GM21528 (cell line): ENCODE measurements at regions not wholly inside any gene's neighbourhood (a gene's known extent, or its start where the extent isn't known, plus 50 kb on each side); places are given as distances from the start of the nearest gene placed in this dataset.

Experiments used
- ATAC-seq: cut with Tn5 transposase; IDR thresholded peaks from one replicate; pipeline ENCODE4 v1.9.1; 2021; ENCODE audit warnings: mild to moderate bottlenecking, moderate library complexity; ENCODE audit not compliant: unreplicated experiment, low FRiP score

DNA sequence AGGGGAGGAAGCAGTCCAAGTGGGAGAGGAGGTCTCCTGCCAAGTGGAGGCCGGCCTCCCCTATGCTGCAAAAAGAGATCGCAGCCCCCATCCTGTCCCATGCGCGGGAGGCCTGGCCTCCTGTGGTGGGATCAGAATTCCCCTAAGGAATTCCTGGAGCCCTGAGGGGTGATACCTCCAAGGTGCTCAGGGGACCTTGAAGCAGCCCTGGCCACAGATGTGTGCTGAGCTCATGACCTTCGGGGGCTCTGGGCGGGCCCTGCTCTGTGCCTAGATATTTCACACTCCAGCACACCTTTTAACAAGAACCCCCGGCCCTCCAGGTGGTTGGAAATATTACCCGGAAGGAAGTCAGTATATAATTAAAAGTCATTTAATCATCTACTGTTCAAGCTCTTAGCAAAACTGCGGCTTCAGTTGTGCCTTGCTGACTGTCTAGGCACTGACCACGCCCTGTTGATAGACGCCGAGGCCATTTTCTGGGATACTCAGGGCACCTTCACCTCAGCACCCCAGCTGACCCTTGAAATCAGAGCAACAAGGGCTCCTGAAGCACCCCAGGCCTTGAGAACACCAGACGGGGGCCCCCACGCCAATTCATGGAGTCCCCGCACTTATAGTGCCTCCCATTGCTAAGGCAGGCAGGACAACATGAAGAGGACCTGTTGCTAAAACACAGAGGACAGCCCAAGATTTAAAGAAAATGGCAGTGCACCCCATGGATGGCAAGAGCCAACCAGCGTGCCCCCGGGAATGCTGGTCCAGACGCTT, 119.1 kb downstream of the NDUFA10 start:
- ATAC-seq: no peak

DNA sequence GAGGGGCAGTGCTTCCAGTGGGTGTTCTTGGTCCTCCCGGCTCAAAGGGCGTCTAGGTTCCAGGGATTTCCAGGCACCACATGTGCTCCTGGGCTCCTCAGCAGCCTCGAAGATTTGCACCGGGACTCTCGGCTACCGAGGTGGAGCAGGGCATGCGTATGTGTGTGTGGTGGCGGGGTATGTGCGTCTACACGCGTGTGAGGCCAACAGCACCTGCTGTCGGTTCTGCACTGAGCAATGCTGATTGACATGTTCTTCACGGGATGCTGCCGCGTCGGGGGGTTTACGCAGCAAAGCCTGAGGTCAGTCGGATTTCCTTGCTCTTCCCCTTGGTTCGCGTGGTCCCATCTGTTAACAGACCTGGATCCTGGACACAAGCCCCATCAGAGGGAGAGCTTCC, 119.8 kb downstream of the NDUFA10 start:
- no peak for ATAC-seq

GRCh38 chr2:239904496-239904895, 120.6 kb downstream of the NDUFA10 start:
- ATAC-seq: no peak

GRCh38 chr2:239903803-239904202, 121.3 kb downstream of the NDUFA10 start:
- ATAC-seq: no peak

DNA sequence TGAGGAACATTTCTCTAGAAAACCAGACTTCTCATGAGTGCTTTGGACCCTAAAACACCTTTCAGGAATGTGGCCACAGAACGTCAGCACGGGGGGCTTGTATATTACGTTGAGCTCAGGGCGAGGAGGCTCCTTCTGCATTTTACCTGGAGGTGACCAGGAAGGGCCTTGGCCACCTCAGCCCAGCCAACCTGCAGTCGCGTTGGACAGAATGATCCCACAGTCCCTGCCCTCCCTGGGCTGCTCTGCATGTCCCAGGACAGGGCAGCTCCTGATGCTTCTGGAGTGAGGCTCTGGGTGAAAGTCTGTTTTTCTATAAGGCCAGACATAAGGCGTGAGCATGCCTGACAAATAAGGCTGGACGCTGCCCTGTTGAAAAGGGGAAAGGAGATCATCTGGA, 121.9 kb downstream of the NDUFA10 start:
- ATAC-seq: no peak

DNA sequence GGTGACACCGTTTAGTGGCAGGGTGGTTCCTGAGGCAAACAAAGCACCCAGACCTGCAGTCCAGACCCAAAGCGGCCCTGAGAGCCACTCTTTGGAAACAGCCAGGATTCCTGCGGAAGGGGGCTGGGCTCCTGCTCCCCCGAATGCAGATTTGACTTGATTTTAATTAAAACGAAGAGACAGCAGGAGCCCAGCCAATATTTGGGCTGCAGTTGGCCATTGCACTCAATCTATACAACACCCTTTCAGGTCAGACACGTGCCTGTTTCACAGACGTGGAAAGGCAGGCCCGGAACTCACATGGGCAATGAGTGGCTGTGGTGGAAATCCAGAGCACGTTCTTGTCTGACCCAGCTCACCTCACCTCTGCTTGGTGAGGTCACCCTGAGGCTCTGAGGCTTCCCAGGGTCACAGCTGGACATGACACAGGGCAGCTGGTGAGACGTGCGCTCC, 122.4 kb downstream of the NDUFA10 start:
- no peak for ATAC-seq

- ATAC-seq: no peak
These were observed 126.7 kb downstream of the NDUFA10 start for GRCh38 chr2:239898292-239898925.

- no peak for ATAC-seq
These were observed 127.4 kb downstream of the NDUFA10 start for GRCh38 chr2:239897596-239898235.

DNA sequence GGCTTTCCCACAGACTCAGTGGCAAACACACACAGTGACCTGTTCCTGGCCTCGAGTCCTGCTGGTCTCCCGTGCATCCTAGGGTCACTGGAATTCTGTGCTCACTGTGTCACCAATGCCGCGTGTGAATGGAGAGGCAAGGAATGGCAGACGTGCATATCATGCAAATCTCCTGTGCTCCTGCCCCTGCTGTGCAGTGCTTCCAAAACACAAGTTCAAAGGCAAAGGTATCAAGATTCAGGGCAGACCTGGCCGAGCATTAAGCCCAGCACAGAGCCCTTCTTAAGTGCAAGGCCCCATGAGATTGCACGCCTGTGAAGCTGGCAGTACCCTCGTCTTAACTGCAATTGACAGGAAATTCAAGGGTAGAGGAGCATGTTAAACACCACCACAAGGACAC, 129.1 kb downstream of the NDUFA10 start:
- no peak for ATAC-seq

DNA sequence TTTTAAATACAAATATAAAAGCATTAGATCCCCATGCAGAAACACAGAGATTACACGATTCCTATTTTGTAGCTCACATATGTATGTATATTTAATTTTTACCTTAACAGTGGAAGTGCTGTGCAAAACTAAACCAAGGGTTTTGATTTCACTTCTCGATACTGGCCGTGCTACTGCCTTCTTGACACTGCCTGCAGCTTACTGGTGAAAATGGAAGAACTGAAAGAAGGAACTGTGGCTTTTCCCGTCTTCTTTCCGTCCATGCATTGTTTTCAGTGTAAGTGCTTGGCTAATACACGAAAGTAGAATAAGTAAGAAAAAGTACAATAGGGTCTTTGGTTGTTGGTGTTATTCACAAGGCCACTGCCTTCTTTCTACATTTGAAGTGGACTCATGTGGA, 129.5 kb downstream of the NDUFA10 start:
- ATAC-seq: peak; percentile 58

DNA sequence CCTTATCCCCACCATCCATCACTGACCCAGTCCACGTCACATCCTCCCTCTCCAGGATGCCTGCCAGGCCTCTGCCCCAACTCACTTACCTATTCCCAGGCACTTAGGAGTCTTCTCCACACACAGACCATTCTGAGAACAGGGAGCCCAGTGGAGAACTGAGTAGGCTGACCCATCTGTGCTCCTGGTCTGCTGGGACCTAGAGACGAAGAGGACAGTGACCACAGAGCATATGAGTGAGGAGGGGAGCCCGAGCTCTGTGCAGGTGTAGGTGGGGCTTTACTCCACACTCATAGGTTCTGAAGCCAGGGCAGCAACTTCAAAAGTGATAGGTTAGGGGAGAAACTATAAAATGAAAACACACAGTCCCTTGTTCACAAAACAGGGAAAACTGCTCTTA, 130.0 kb downstream of the NDUFA10 start:
- ATAC-seq: no peak

DNA sequence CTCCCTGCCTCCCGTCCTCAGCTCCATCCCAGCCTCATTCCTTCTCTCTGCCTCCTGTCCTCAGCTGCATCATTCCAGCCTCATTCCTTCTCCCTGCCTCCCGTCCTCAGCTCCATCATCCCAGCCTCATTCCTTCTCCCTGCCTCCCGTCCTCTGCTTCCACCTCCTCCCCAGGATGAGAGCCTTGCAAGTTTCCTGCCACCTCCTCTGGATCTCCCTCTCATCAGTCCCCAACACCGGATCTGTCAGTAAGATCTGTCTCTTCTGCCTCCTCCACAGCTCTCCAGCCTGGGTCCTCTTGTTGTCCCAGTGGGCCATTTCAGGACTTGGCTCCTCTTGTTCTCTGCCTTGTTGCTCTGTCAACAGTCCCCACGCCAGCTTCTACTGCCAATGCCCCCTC, 130.9 kb downstream of the NDUFA10 start:
- no peak for ATAC-seq

DNA sequence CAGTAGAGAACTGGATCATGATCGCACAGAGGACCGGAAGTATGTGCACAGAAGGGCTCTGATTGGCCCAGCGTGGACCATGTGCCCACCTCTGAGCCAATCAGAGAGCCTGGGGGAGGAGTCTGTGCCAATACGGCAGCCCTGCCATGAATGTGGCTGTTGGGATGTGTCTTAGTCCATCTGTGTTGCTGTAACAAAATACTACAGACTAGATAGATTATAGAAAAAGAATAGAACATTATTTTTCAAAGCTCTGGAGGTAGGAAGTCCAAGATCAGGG, 132.0 kb downstream of the NDUFA10 start:
- no peak for ATAC-seq

GRCh38 chr2:239892441-239893235, 132.5 kb downstream of the NDUFA10 start:
- no peak for ATAC-seq

DNA sequence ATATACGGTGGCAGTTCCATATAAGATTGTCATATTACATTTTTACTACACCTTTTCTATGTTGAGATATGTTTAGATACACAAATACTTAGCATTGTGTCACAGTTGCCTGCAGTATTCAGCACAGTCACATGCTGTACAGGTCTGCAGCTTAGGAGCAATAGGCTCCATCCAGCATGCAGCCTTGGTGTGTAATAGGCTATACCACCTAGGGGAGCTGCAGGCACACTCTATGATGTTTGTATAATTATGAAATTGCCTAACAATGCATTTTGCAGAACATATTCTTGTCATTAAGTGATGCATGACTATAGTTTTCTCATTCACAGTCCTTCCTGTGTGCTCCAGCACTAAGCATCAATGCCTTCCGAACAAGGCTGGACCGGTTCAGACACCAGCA, 133.4 kb downstream of the NDUFA10 start:
- ATAC-seq: no peak

- no peak for ATAC-seq
These were observed 134.9 kb downstream of the NDUFA10 start for GRCh38 chr2:239890206-239890746.

DNA sequence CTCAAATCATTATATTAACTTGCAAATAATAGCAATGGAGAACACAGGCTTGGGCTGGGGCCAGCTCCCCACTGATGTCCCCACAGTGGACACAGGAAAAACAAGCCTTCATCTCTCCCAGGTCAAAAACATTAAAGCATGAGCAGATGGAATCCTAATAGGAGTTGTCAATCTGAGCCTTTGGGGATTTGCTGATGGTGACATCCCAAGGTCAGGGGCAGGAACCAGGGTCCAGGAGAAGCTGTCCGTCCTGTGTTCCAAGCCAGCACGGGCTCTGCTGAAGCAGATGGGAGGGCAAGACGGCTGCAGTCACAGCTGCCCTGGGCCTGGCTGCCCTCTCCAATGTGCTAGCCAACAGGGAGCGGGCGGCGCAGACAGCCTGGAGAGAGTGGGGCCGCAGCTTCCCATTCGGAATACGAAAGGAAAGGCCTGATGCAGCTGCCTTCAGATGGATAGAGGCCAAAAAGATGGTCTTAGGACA, 135.5 kb downstream of the NDUFA10 start:
- ATAC-seq: no peak

DNA sequence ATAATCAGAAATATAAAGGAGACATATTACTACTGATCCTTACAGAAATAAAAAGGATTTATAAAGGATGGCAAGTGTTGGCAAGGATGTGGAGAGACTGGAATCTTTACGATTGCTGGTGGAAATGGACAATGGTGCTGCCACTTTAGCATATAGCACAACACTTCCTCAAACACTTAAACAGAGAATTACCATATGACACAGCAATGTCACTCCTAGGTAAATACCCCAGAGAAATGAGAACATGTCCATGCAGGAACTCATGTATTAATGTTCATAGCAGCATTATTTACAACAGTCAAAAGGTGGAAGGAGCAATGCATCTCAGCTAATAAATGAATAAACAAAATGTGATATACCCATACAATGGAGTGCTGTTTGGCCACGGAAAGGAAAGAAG, 137.5 kb downstream of the NDUFA10 start:
- ATAC-seq: no peak

GRCh38 chr2:239886781-239887180, 138.4 kb downstream of the NDUFA10 start:
- no peak for ATAC-seq

DNA sequence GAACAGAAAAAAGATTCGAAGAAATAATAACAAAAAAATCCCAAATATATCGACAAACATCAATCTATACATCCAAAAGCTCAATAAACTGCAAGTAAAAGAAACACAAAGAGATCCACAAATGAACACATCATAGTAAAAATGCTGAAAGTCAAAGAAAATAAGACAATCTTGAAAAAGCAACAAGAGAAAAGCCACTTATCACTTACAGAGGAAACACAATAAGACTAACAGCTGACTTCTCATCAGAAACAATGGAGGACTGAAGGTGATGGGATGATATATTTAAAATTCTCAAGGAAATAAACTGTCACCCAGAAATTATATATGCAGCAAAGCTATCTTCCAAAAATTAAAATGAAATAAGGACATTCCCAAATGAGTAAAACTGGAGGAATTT, 140.3 kb downstream of the NDUFA10 start:
- ATAC-seq: no peak

DNA sequence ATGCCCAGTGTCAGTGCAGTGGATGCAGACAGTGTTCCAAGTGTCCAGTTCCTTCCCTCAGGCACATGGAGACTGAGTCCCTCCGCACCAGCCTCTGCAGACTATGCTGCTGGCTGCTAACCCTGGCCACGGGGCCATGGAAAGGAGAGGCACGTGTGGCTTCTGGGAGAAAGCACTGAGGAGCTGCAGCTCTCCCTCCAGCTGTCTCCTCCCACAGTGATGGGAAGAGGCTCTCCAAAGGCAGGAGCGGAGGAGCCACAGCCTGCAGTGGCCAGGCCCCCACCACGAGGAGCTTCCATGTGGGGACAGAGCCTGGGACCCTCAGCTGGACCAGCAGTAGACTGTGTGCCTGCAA, 141.1 kb downstream of the NDUFA10 start:
- no peak for ATAC-seq
